Testis (tissue), 2 donors: ENCODE measurements at regions not wholly inside any gene's neighbourhood (a gene's known extent, or its start where the extent isn't known, plus 50 kb on each side); places are given as distances from the start of the nearest gene placed in this dataset.

Experiments
- DNase-seq: peaks from one replicate; pipeline ENCODE4 v3.0.0-alpha.2; 2019
- H3K27ac ChIP-seq, 2 donors: fragments of 200-600 bp; sonication (generic); one replicate each; pipeline ENCODE4 v1.5.1; 2019
- H3K27me3 ChIP-seq: fragments of 200-600 bp; sonication (generic); one replicate; pipeline ENCODE4 v1.5.1; 2019
- H3K36me3 ChIP-seq: fragments of 200-600 bp; sonication (generic); one replicate; pipeline ENCODE4 v1.5.1; 2017; ENCODE audit warnings: low read depth; ENCODE audit errors: missing control alignments
- H3K4me1 ChIP-seq: fragments of 200-600 bp; sonication (generic); one replicate; pipeline ENCODE4 v1.5.1; 2019
- H3K4me3 ChIP-seq, 2 donors: fragments of 200-600 bp; sonication (generic); one replicate each; pipeline ENCODE4 v1.5.1; 2017 to 2019
- H3K9me3 ChIP-seq: fragments of 200-600 bp; sonication (generic); one replicate; pipeline ENCODE4 v1.5.1; 2017
- CTCF ChIP-seq, 3 experiments: fragments of 450-650 bp in 2 of 3; fragments of 200-600 bp in 1 of 3; sonication (generic) in 1 of 3; IDR thresholded peaks; one replicate each; pipeline ENCODE4 v1.5.1; 2016 to 2019; ENCODE audit warnings: antibody characterized with exemption in 3 of 3, mild to moderate bottlenecking in 2 of 3, moderate library complexity in 1 of 3
- POLR2A ChIP-seq: fragments of 450-650 bp; IDR thresholded peaks from one replicate; pipeline ENCODE4 v1.6.1; 2017; ENCODE audit warnings: antibody characterized with exemption, mild to moderate bottlenecking, moderate library complexity
- WGBS, 2 donors: methylation state at CpG; one replicate each; pipeline ENCODE4 v1.1.5; 2018; 5-methylcytosine and 5-hydroxymethylcytosine counted together
- intact Hi-C: fragments of 100-400 bp; cut with DNase I; formaldehyde crosslinking; loops from one replicate; pipeline ENCODE4 v1.15.1; 2023; ENCODE audit warnings: low total_unique reads

- Histone ChIP-seq H3K9me3 (no peaks in the 10 kb centered on the region), H3K36me3 (no peaks in the 10 kb centered on the region), H3K4me3 (no peak overlapping the region), H3K27ac (no peak overlapping the region), H3K4me1 (peaks cover 6% of the 10 kb centered on the region), H3K27me3 (no peaks in the 10 kb centered on the region)
- peak; percentile 25 for DNase-seq
- intact Hi-C loops, result loop anchor here (10.0 kb wide), 1 partner anchor 407 kb away; no protein-coding TSS in a partner anchor
- peak; percentile 52 to 68 (median 67) for TF ChIP-seq CTCF (IDR thresholded peaks at IDR 0.05)
- no peak for TF ChIP-seq POLR2A
- 23 to 32% methylated on average over 3 of the region's 3 CpGs for WGBS, 2 donors
Observed at GRCh38 chr12:92987362-92987761, 58.3 kb upstream of the EEA1 start.

GRCh38 chr12:92987846-92988621 is 58.9 kb upstream of the EEA1 start:
- TF ChIP-seq CTCF (IDR thresholded peaks at IDR 0.05) (no peak), POLR2A (no peak)
- no peak overlapping the region for H3K4me3 ChIP-seq
- intact Hi-C loops, result loop anchor here (10.0 kb wide), 1 partner anchor 407 kb away; no protein-coding TSS in a partner anchor

GRCh38 chr12:92988622-92989130 is 59.6 kb upstream of the EEA1 start:
- 34 to 38% methylated on average over 1 of the region's 1 CpG for WGBS, 2 donors
- Histone ChIP-seq H3K4me3 (no peak overlapping the region), H3K4me1 (peaks cover 6% of the 10 kb centered on the region), H3K9me3 (no peaks in the 10 kb centered on the region), H3K27ac (no peak overlapping the region), H3K36me3 (no peaks in the 10 kb centered on the region), H3K27me3 (no peaks in the 10 kb centered on the region)
- no peak for TF ChIP-seq CTCF (IDR thresholded peaks at IDR 0.05)
- no peak for TF ChIP-seq POLR2A
- intact Hi-C loops, result loop anchor here (10.0 kb wide), 1 partner anchor 406 kb away; no protein-coding TSS in a partner anchor
- no peak for DNase-seq

More at GRCh38 chr12:92987846-92988621, 58.9 kb upstream of the EEA1 start:
- DNase-seq, result no peak
- no peaks in the 10 kb centered on the region for H3K27me3 ChIP-seq
- no peaks in the 10 kb centered on the region for H3K9me3 ChIP-seq
- 84 to 87% methylated on average over 4 of the region's 4 CpGs for WGBS, 2 donors
- no peaks in the 10 kb centered on the region for H3K36me3 ChIP-seq
- H3K4me1 ChIP-seq, result peaks cover 6% of the 10 kb centered on the region
- H3K27ac ChIP-seq, result no peak overlapping the region

GRCh38 chr12:92989715-92990484 is 60.8 kb upstream of the EEA1 start:
- Histone ChIP-seq H3K4me3 (no peak overlapping the region), H3K36me3 (no peaks in the 10 kb centered on the region), H3K4me1 (peaks cover 6% of the 10 kb centered on the region), H3K27ac (no peak overlapping the region), H3K27me3 (no peaks in the 10 kb centered on the region), H3K9me3 (no peaks in the 10 kb centered on the region)
- 75 to 93% methylated on average over 3 of the region's 3 CpGs for WGBS, 2 donors
- TF ChIP-seq POLR2A (no peak), CTCF (IDR thresholded peaks at IDR 0.05) (no peak)
- no peak for DNase-seq
- intact Hi-C loops, result loop anchor here (10.0 kb wide), 2 partner anchors 405 to 425 kb away; no protein-coding TSS in a partner anchor
